GM21737 (cell line): ENCODE measurements at regions not wholly inside any gene's neighbourhood (a gene's known extent, or its start where the extent isn't known, plus 50 kb on each side); places are given as distances from the start of the nearest gene placed in this dataset.
"Not testable (repeated sequence)": the region's sequence is repeated elsewhere in the genome, so short reads cannot be mapped to it uniquely, and the experiment has no call there.

Experiments used
- ATAC-seq: cut with Tn5 transposase; IDR thresholded peaks from one replicate; pipeline ENCODE4 v1.9.1; 2021; ENCODE audit warnings: mild to moderate bottlenecking, moderate library complexity; ENCODE audit not compliant: unreplicated experiment

DNA sequence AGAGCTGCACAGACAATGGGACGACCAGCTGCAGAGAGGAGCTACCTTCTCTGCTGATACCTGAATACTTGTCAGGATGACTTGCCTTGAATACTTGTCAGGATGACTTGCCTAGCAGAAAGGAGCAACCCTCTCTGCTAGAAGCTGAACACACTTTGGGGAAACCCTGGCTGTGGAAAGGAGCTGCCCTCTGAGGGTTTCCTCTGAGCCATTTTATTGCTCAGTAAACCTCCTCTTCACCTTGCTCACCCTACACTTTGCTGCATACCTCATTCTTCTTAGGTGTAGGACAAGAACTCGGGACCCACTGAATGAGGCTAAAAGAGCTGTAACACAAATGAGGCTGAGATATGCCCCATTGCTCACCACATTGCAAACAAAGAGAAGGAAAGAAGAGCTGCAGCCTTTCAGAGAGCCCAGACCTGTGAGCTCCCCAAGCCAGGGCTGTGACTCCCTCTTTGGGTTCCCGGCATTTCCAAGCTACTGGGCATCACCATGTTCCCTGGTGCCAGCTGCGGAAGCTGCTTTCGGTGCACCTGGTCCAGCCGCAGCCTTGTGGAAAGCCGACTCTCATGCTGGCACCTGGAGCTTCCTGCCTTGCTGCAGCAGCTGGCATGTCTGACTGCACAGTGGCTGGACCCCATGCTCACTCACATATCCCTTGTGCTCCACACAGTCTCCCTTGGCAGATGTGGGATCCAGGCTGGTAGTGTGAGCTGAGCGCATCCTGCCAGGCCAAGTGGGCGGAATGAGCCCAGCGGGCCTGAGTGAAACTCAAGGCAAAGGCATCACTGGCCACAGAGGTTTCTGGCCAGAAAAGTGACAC lies 106.7 kb upstream of the AHI1 start:
- ATAC-seq: no peak

DNA sequence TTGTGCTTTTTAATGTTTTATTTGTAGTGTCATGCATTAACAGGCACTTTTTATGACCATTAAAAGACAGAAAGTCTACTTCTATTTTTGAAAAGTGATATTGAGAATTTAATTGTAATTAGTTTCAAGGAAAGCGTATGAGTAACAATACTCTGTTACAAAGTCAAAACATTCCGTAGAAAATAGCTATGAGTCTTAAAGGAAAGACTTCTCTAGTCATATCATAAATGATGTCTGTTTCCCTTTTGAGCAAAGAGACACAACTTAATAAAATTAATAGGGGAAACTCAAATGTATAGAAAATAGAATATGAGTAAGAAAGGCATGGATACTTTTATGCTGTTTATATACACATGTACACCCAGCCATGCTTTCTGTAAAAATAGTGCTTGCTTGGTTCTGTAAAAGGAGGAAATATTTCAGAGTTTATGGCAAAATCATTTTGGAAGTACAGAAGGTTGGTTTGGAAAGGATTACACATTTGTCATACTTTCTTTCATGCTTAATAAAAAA lies 107.8 kb upstream of the AHI1 start:
- no peak for ATAC-seq

GRCh38 chr6:135606392-135606791 lies 108.9 kb upstream of the AHI1 start:
- ATAC-seq: no peak

DNA sequence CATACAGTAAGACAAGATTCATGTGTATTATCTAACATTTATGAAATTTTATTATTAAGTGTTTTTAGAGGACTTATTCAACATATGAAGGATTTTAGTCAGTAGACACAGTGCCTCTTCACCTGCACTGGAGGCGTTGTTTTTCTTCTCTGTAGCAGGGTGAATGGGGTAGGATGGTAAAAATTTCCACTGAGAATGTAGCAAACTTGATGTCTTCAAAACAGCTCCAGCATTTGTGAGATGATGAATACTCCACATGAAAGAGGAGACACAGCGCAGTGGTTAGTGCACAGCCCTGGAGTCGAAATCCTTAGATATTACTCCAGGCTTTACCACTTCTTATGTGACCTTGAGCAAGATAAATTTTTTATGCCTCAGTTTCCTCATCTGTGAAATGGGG lies 110.5 kb upstream of the AHI1 start:
- ATAC-seq: no peak

GRCh38 chr6:135610192-135610591 lies 112.7 kb upstream of the AHI1 start:
- not testable (repeated sequence) for ATAC-seq

DNA sequence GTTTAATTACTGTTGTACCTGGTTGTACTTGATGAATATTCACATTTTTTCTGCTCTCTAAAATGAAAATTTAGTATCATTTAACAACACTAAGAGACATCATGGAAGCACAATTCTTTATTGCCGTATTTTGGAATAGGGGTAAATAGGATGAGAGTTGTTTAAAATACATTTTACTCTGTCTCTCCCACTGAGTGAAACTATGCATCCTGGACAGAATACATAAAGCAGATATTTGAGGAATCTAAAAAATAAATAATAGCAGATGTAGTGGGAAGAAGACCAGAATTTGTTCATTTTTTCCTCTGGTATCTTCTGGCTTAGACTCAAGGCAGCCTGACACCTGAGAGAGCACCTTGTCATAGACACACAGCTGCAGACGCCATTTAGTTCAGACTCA lies 119.1 kb upstream of the AHI1 start:
- no peak for ATAC-seq

DNA sequence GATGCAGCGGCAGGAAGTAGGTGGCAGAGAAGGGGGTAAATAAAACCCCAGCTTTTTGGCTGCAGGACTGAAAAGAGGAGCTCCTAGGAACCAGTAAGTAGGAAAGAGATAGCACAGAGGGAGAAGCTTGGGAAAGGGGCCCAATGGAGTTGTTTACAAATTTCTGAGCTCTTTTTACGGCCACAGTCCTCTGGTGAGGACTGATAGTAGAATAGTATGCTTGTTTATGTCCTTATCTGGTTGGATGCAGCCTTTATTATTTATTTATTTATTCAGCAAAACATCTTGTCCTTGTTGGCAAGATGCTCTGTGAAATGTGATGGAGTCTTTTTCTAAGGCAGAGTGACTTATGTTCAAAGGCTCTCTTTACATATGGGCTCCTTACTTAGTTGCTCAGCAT lies 119.7 kb upstream of the AHI1 start:
- ATAC-seq: no peak

- no peak for ATAC-seq
Measured at GRCh38 chr6:135622081-135622480, 124.5 kb upstream of the AHI1 start.

DNA sequence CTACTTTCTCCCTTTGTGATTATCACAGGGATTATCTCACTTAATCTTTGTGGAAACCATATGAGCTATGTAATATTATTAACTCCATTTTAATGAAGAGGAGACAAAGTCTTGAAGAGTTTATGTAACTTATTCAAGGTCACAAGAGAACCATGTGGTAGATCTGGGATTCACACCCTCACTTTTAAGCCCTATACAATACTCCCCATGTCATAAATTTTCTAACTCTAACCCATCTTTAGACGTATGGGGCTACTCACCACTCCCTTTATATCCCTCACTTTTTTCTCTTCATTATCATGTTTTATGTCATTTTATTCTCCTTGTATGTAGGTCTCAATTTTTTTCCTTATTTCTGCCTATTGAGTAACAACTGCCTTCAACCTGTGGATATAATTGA lies 126.4 kb upstream of the AHI1 start:
- ATAC-seq: no peak

DNA sequence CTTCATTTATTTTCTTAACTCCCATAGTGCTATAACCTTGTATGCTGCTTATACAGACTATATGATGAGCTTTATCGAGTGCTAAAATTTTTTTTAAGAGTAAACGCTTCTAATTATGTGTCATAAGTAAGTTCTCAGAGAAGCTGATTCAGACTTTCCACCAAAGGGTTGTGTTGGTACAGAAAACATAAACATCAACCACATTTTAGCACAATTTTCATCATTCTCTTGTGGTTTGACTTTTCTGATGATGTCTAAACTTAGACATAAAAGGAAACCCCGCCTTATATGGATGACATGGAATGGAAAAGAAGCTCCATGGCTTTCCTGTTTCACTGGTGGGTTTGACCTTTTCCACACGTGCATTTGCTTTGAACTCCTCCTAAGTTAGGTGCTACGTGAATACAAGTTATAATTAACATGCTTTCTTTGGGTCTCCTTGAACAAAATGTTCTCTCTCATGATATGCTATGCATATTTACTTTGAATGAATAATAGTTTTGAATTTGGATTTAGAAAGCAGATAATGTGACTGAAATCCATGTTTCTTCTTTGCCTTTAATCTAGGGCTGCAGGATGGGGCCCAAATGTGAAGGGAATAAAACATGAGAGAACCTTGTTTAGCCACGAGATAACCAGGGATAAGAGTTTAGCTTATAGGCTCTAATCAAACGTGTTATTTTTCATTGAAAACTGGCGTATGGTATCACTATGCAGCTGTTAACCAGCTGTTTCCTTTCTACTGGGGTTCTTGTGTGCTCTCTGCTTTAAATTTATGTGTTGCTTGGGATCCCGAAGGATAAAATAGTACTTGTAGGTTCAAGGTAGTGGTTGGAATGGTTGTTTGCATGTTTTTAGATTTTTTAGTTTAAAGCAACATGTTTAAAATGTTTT lies 127.1 kb upstream of the AHI1 start:
- no peak for ATAC-seq

GRCh38 chr6:135626001-135626400 lies 128.5 kb upstream of the AHI1 start:
- not testable (repeated sequence) for ATAC-seq

DNA sequence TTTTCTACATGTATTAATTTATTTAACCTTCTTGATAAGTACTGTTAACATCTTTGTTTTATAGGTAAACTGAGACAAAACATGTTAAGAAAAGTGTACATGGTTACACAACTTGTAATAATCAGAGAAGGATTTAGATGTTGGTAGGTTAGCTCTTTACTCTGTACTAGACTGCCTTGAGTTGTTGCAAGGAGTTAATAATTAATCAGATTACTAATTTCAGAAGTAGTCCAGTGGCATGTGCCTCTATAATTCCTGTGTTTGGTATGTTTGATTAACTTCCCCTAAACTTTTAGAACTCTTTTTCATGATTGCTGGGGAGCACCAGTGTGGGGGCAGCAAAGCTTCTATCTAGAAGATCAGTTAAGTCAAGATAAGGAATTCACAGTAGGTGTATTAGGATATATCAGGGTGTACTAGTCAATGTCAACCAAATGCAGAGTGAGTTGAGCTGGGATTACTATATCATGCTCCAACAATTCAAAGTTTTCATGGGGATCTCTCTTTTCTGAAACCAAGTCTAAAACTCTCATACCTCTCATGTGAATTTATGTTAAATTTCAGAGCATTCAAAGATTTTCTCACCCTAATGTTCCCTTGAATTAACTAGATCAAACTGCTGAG lies 129.7 kb upstream of the AHI1 start:
- ATAC-seq: peak; percentile 91

GRCh38 chr6:135630789-135631376 lies 133.3 kb upstream of the AHI1 start:
- ATAC-seq: no peak

GRCh38 chr6:135631821-135632220 lies 134.3 kb upstream of the AHI1 start:
- ATAC-seq: no peak

- ATAC-seq: no peak
Measured at GRCh38 chr6:135633573-135633972, 136.0 kb upstream of the AHI1 start.

GRCh38 chr6:135637701-135638100 lies 140.2 kb upstream of the AHI1 start:
- no peak for ATAC-seq

- no peak for ATAC-seq
Measured at GRCh38 chr6:135638108-135638507, 140.6 kb upstream of the AHI1 start.

- no peak for ATAC-seq
Measured at GRCh38 chr6:135640048-135640447, 142.5 kb upstream of the AHI1 start.

GRCh38 chr6:135640449-135641111 lies 143.0 kb upstream of the AHI1 start:
- ATAC-seq: no peak

DNA sequence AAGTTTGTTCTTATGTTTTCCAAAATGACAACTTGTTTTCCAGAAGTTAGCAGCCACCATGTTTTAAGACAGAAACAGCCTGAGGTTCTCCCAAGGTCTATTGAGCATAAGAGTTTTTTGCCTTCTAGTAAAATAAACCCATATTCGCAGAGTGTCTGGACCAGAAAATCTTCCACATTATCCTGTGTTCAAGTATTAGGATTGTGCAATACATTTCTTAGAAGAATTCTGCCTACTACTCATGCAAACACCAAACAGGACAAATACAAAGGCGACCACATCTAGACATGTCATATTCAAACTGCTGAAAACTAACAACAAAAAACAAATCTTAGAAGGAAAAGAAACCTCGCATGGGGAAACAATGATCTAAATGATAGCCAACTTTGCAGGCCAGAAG lies 145.4 kb upstream of the AHI1 start:
- no peak for ATAC-seq
